H1 (cell line): ENCODE measurements at regions not wholly inside any gene's neighbourhood (a gene's known extent, or its start where the extent isn't known, plus 50 kb on each side); places are given as distances from the start of the nearest gene placed in this dataset.

Experiments
- USF2 ChIP-seq: IDR thresholded peaks from 2 replicates; pipeline ENCODE4 v1.6.1; 2011; ENCODE audit warnings: low read length, improper control_type of control experiment

- no peak for TF ChIP-seq USF2
Measured at GRCh38 chr1:181314010-181314409, 169.3 kb upstream of the CACNA1E start (continued).
